ENCODE measurements at regions not wholly inside any gene's neighbourhood (a gene's known extent, or its start where the extent isn't known, plus 50 kb on each side); places are given as distances from the start of the nearest gene placed in this dataset.

DNA sequence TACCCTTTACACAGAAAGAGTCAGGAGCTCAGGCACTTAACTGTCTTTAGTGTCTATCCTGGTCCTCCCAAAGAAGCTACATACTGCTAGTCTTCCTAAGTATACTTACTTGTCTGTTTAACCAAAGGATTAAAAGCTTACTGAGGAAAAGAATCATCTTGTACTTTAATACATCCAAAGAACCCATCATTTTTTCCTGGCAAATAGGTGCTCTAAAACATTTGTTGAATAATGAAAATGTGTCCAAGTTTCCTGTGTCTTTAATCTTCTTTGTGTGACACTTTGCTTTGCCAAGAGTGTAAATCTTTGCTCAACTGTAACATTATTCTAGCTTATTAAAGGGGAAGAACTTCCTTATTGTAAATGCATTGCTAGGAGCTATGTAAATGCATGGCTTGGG is 519.2 kb downstream of the OTOL1 start:
- H2AFZ ChIP-seq = no peak overlapping the region
- no peak overlapping the region for H3K4me2 ChIP-seq (ENCODE audit: low read length)
- H3K79me2 ChIP-seq = no peaks in the 10 kb centered on the region
- H3K36me3 ChIP-seq (ENCODE audit: control insufficient read depth, insufficient read depth, low read length) = no peaks in the 10 kb centered on the region
- H3K4me1 ChIP-seq = no peaks in the 10 kb centered on the region
- no peak overlapping the region for H3K4me3 ChIP-seq (ENCODE audit: low read depth, low read length)
- no peaks in the 10 kb centered on the region for H3K27me3 ChIP-seq (ENCODE audit: control insufficient read depth, insufficient read depth, low read length)
- TF ChIP-seq, protein P1, sequence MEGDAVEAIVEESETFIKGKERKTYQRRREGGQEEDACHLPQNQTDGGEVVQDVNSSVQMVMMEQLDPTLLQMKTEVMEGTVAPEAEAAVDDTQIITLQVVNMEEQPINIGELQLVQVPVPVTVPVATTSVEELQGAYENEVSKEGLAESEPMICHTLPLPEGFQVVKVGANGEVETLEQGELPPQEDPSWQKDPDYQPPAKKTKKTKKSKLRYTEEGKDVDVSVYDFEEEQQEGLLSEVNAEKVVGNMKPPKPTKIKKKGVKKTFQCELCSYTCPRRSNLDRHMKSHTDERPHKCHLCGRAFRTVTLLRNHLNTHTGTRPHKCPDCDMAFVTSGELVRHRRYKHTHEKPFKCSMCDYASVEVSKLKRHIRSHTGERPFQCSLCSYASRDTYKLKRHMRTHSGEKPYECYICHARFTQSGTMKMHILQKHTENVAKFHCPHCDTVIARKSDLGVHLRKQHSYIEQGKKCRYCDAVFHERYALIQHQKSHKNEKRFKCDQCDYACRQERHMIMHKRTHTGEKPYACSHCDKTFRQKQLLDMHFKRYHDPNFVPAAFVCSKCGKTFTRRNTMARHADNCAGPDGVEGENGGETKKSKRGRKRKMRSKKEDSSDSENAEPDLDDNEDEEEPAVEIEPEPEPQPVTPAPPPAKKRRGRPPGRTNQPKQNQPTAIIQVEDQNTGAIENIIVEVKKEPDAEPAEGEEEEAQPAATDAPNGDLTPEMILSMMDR (IDR thresholded peaks at IDR 0.05) = no peak
- no peak overlapping the region for H3K9ac ChIP-seq
- no peak overlapping the region for H3K27ac ChIP-seq
- no peaks in the 10 kb centered on the region for H3K9me3 ChIP-seq (ENCODE audit: control insufficient read depth, low read length)

DNA sequence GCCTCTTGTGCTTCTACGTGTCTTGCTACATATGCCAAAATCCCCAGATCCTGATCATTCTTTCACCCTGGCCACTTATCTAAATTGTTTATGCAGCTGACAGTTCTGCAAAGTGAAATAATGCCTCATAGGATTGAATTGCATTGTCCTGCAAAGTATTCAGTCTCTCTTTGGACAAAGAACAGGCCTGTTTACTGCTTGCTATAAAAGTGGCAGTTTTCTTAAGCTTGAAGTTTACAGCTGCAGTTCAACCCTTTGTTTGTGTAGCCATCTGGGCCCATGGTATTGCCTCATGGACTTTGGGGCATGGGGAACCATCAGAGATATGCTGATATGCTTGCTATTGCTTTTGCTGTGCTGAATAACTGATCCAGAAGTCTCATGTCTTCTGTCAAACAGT is 523.2 kb downstream of the OTOL1 start:
- no peak overlapping the region for H3K4me2 ChIP-seq (ENCODE audit: low read length)
- TF ChIP-seq, protein P1 (IDR thresholded peaks at IDR 0.05) = no peak
- H3K4me1 ChIP-seq = no peaks in the 10 kb centered on the region
- H2AFZ ChIP-seq = no peak overlapping the region
- no peak overlapping the region for H3K4me3 ChIP-seq (ENCODE audit: low read depth, low read length)
- H3K9ac ChIP-seq = no peak overlapping the region
- H3K9me3 ChIP-seq (ENCODE audit: control insufficient read depth, low read length) = no peaks in the 10 kb centered on the region
- H3K27me3 ChIP-seq (ENCODE audit: control insufficient read depth, insufficient read depth, low read length) = no peaks in the 10 kb centered on the region
- no peaks in the 10 kb centered on the region for H3K79me2 ChIP-seq
- no peak overlapping the region for H3K27ac ChIP-seq
- H3K36me3 ChIP-seq (ENCODE audit: control insufficient read depth, insufficient read depth, low read length) = no peaks in the 10 kb centered on the region

DNA sequence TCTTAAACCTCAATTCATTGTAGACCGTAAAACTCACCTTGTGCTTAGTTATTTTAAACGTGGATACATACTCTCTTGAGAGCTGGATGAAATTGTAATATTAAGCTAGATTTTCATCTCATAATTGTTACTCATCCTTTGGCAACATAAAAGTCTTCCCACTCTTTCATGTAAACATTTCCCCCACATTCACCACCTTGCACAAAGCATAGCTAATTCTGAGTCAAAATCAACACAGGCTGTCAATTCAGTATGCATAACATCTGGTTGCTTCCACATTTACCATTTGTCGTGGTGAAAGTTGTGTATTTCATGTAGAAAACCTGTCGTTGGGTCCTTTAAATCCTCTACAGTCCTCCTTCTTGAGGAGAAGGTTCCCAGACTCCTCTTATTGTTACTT is 524.6 kb downstream of the OTOL1 start:
- Histone ChIP-seq H3K27me3 (ENCODE audit: control insufficient read depth, insufficient read depth, low read length) (no peaks in the 10 kb centered on the region), H3K9ac (no peak overlapping the region), H3K4me1 (no peaks in the 10 kb centered on the region), H3K27ac (no peak overlapping the region), H3K36me3 (ENCODE audit: control insufficient read depth, insufficient read depth, low read length) (no peaks in the 10 kb centered on the region), H2AFZ (no peak overlapping the region), H3K79me2 (no peaks in the 10 kb centered on the region), H3K4me2 (ENCODE audit: low read length) (no peak overlapping the region), H3K4me3 (ENCODE audit: low read depth, low read length) (no peak overlapping the region), H3K9me3 (ENCODE audit: control insufficient read depth, low read length) (no peaks in the 10 kb centered on the region)
- TF ChIP-seq, protein P1 (IDR thresholded peaks at IDR 0.05) = no peak

DNA sequence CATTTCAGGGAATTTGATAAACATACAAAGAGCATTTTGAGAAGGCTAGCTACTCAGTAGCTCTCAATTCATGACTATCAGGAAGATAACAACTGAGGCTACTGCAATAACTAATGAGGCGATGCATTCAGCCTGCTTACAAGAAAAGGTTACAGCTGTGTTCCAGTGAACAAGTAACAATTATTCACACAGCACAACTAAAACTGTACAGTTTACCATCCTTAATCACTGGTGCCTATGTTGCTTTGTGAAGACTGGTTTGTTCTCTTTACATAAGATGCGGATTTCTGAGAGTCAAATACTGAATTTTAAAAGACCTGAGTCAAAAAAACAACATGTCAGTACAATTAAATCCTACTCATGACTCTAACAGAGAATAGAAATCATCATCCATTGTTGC is 526.3 kb downstream of the OTOL1 start:
- H2AFZ ChIP-seq = no peak overlapping the region
- H3K4me3 ChIP-seq (ENCODE audit: low read depth, low read length) = no peak overlapping the region
- H3K9ac ChIP-seq = no peak overlapping the region
- H3K27ac ChIP-seq = no peak overlapping the region
- H3K36me3 ChIP-seq (ENCODE audit: control insufficient read depth, insufficient read depth, low read length) = no peaks in the 10 kb centered on the region
- H3K9me3 ChIP-seq (ENCODE audit: control insufficient read depth, low read length) = no peaks in the 10 kb centered on the region
- no peaks in the 10 kb centered on the region for H3K27me3 ChIP-seq (ENCODE audit: control insufficient read depth, insufficient read depth, low read length)
- no peaks in the 10 kb centered on the region for H3K79me2 ChIP-seq
- no peak overlapping the region for H3K4me2 ChIP-seq (ENCODE audit: low read length)
- no peaks in the 10 kb centered on the region for H3K4me1 ChIP-seq
- TF ChIP-seq, protein P1 (IDR thresholded peaks at IDR 0.05) = no peak

DNA sequence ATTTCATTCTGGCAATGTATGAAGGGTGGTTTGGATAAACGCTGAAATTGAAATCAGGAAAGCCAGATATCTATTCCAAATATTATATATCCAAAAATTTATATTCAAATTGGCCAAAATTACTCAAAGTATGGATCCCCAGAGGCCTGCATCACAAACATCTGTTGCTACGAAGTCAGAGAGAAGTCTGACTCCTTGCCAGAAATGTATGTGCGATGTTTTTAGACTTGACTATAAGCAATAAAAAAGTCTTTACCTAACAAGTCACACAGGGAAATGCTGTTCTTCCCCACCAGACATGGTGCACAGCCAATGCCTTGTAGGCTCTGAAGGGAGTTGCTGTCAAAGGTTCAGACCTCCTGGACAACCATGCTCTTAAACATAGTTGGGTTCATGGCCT is 533.1 kb downstream of the OTOL1 start:
- TF ChIP-seq, protein P1 (IDR thresholded peaks at IDR 0.05) = no peak
- no peak overlapping the region for H3K4me3 ChIP-seq (ENCODE audit: low read depth, low read length)
- H3K27ac ChIP-seq = no peak overlapping the region
- H3K36me3 ChIP-seq (ENCODE audit: control insufficient read depth, insufficient read depth, low read length) = no peaks in the 10 kb centered on the region
- no peak overlapping the region for H3K4me2 ChIP-seq (ENCODE audit: low read length)
- no peaks in the 10 kb centered on the region for H3K27me3 ChIP-seq (ENCODE audit: control insufficient read depth, insufficient read depth, low read length)
- no peak overlapping the region for H3K9ac ChIP-seq
- H2AFZ ChIP-seq = no peak overlapping the region
- no peaks in the 10 kb centered on the region for H3K9me3 ChIP-seq (ENCODE audit: control insufficient read depth, low read length)
- no peaks in the 10 kb centered on the region for H3K79me2 ChIP-seq
- no peaks in the 10 kb centered on the region for H3K4me1 ChIP-seq

Data from parathyroid adenoma (tissue), 2 donors.